ENCODE measurements at regions not wholly inside any gene's neighbourhood (a gene's known extent, or its start where the extent isn't known, plus 50 kb on each side); places are given as distances from the start of the nearest gene placed in this dataset.

GRCh38 chr5:5930561-5930960 lies 447.8 kb downstream of the MED10 start:
- no peak for DNase-seq

- DNase-seq: no peak
Measured at GRCh38 chr5:5929291-5930020, 448.9 kb downstream of the MED10 start.

- no peak for DNase-seq
Measured at GRCh38 chr5:5925191-5925590, 453.2 kb downstream of the MED10 start.

- DNase-seq: no peak
Measured at GRCh38 chr5:5919411-5919810, 458.9 kb downstream of the MED10 start.

DNA sequence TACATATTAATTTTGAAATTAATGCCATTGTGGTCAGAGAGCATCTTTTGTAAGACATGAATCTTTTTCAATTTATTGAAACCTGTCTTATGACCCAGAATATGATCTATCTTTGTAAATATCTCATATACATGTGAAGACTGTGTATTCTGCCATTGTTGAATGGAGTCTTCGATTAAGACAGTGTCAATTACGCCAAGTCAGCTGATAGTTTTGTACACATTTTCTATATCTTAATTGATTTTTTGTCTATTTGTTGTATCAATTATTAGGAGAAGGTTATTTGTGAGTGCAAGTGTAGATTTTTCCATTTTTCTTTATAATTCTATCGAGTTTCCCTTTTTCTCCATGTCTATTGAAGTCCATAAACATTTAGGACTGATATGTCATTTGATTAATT lies 471.6 kb downstream of the MED10 start:
- DNase-seq: no peak

GRCh38 chr5:5905186-5905585 lies 473.2 kb downstream of the MED10 start:
- no peak for DNase-seq

DNA sequence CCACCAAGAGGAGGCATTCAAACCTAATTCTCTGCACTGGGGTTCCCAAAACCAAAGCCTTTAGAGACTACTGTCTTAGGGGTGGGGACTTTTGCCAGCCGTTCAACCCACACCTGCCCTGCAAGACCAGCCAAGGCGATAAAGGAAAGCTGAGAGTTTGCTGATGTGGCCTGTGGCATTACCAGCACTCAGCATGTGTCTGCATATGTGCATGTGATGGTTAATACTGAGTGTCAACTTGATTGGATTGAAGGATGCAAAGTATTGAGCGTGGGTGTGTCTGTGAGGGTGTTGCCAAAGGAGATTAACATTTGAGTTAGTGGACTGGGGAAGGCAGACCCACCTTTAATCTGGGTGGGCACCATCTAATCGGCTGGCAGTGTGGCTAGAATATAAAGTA lies 474.2 kb downstream of the MED10 start:
- DNase-seq: no peak

- no peak for DNase-seq
Measured at GRCh38 chr5:5902678-5903646, 475.4 kb downstream of the MED10 start.

GRCh38 chr5:5900350-5900749 lies 477.9 kb downstream of the ICE1 start:
- no peak for DNase-seq

- DNase-seq: no peak
Measured at GRCh38 chr5:5899716-5900115, 477.2 kb downstream of the ICE1 start.

DNA sequence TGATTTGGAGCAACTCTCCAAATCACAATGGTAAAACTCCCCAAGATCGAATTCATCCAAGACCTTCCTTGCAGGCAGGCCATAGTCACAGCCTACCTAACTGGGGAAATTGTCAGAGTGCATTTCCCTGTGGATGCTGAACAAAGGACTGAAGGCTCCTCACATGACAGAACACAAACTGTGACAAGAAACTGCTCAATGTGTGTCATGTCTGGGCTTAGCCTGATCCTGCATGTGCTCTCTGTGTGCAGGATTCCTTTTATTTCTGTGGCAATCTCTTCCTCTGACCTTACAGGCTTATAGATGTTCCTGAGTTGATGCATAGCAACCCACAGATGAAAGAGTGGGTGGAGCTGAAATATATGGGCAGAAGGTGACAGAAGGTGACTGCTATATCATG lies 465.8 kb downstream of the ICE1 start:
- no peak for DNase-seq

- no peak for DNase-seq
Measured at GRCh38 chr5:5887833-5888232, 465.4 kb downstream of the ICE1 start.

DNA sequence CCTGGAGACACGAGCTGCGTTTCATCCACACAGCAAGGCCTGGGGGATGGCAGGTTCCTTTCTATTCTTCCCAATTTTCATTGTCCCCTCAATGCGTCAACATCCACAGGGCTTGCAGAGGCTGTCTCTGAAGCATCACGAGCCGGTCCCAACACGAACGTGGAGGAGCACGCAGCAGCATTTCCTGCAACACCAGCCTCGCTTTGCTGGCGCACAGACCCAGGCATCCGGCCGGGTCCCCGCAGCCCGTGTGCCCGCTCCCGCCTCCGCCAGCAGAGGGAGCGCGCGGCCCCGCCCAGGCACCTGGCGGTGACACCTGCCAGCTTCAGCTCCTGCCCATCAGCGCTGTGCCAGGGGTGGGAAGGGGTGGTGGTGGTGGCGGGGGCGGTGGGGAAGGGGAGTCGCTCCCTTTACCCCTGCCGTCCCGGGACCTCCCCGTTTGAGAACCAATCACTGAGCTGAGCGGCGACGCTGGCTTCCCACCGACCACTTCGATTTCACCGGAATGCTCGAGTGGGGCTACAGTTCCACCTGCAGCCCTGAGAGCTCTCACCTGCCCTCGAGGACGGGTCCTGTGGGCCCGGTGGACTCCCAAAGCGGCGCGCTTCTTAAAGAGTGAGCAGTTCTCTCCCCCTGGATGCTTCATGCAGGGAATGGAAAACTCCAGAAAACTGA lies 464.5 kb downstream of the ICE1 start:
- no peak for DNase-seq

DNA sequence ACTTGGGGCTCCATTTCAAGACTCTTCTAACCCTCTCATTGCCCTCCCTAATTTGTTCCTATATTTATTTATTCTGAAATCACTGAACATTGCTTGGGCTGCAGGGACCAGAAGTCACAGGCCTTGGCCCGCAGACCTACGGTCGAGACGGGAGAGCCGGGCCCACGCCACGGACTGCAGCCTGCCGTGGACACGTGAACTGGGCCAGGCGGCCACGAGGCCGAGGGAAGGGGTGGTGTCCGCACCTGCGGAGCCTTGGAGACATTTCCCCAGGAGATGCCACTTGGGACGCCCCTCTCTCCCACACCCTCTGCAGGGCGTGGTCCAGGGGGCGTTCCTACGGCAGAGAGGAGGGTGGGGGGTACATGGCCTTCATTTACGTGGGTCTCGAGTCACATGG lies 463.9 kb downstream of the ICE1 start:
- no peak for DNase-seq

DNA sequence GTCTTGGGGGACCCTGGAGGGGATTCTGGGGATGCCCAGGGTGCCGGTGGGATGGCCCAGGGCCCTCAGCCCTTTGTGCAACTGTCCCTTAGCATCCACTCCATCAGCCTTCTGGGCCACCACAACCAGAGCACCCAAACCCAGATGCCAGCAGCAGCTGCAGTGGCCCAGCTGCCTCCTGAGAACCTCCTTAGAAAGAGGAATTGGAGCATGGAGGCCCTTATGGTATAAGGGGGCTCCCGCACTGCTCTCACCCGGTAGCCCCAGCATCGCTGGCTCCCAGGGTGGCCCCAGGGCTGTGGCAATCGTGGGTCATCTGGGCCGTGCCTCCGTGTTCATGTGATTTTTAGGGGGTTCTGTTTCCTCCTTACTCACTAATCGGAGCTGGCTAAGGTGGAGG lies 463.3 kb downstream of the ICE1 start:
- DNase-seq: no peak

DNA sequence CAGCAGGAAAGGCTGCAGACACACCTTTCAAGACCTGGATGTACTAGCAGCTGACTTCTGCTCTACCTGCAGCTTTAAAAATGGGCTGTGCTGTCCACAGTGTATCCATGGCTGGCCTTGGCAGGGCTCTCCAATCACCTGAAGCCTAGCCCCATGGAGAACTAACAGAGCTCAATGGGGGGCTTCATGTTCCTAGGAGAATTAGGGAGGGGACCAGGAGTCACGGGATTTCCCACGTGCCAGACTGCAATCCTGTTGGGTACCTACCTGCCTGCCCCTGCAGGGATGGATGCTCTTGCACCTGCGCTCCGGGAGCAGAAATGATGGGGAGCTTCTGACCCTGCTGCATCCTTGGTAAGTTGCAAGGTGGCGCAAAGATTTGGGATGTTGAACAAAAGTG lies 462.1 kb downstream of the ICE1 start:
- no peak for DNase-seq

DNA sequence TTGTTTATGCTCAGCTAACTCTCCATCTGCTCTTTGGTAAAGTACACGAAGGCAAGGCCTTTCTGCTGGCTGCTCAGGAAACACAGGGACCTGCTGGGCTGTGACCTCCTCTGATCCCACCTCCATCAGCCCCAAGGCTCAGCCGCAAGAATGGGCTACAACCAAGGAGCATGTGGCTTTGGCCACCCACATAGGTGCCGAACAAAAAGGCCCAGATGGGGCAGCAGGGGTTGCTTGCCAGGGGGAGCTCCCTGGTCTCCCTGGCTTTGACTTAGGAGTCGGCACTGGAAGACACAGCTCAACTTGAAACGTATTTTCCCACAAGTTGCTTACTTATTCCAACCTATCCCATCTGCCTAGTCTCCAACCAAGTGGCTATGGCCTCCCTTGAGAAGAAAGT lies 461.1 kb downstream of the ICE1 start:
- DNase-seq: no peak

- DNase-seq: no peak
Measured at GRCh38 chr5:5883146-5883545, 460.7 kb downstream of the ICE1 start.

DNA sequence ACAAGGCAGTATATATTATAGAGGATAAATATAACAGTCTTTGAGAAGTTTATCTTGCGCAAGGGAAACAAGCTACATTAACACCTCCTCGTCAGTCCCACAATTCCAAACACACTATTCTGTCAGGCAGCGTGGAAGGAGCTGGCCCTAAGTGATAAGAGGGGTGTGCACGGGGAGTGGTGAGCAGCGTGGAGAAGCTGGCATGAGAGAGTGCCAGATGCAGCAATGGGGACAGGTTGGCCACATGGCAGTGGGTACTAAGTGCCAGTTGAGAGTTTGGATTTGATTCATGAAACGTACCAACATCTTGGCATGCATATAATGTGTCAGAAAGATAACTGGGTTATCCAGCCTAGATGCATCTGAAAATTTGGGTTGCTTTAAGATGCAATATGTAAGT lies 460.2 kb downstream of the ICE1 start:
- DNase-seq: no peak

DNA sequence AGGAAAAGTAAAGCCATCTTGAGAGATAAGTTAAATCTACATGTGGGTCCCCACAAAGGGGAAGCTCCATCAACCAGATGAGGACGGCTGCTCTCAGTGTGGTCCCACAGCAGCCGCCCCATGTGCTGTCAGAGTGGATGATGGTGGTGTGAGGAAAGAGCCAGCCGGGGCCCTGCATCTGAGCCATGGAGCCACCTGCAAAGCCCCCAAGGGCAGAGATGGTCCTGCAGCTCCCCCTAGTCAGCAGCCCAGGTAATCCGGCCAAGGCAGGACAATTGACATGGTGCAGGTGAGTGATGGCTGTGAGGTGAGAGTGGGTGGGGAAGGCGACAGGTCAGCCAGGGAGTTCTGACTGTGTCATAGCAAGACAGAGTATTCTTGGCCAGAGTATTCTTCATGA lies 458.8 kb downstream of the ICE1 start:
- DNase-seq: no peak

DNA sequence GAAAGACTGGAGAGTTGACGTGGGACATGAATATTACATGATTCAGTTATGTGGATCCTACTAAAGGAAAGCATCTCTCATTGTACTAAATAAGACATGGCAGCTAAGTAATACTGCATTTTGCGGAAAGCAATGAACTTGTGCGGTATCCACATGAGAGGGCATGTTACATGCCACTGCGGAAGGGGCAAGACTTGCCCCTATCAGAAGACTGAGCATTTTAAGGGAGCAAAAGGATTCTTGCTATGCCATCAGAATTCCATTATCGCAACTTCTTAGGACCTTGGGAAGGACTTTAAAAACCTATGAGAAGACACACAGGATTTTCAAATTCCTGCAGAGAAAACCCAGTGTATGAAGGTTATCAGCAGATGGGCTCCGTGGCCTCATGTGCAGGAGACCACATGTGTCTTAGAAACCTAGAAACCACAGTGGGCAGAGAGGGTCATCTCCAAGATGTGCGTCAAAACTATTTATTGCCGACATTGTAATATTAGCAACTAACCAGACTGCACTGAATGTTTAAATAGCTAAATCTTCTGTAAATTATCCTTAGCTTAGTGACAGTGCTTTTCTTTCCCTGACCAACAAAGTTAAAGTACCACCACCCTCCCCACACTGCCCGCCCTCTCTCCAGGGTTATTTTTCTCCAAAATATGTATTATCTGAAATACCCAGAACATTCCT lies 457.7 kb downstream of the ICE1 start:
- no peak for DNase-seq

DNA sequence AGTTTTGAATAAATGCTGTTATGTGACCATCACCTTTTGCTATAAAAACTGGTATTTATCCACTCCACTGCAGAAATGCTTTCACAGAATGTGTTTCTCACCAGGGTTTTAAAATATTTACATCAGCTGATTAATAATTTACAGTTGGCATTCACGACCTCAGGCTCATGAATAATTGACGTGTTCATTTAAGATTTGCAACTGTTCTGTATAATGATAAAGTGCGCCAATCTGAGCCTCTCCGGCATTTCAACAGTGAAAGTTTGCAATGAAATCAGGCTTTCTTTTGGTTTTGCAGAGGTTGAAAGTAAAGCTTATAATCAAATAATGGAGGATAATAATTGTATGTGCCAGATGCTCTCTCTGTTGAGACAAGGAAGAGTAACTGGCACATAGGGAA lies 434.9 kb downstream of the ICE1 start:
- DNase-seq: no peak

DNA sequence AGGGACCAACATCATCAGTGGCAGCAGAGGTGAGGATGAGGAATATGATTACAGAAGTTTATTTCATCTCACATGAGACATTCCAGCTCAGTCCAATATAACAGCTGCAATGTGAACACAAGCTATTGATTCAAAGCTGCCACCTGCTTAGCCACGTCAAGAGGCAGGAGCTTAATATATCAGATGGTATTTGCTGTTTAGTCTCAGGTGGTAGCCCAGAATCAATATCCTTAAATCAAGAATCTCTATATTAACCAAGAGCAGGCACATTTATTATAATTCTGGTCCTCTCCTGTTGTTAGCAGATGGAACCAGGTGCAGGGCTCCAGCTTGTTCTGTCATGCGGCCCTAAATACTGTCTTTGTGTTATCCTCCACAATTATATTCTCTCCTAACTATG lies 431.6 kb downstream of the ICE1 start:
- DNase-seq: no peak
